Suprapubic skin (tissue), 4 donors: ENCODE measurements at regions not wholly inside any gene's neighbourhood (a gene's known extent, or its start where the extent isn't known, plus 50 kb on each side); places are given as distances from the start of the nearest gene placed in this dataset.

Experiments used
- DNase-seq, 2 donors: peaks; one replicate each; pipeline ENCODE4 v3.0.0-alpha.2; 2019; ENCODE audit warnings: low spot score in 2 of 2
- H3K27ac ChIP-seq: fragments of 200-600 bp; sonication (generic); one replicate; pipeline ENCODE4 v1.5.1; 2019
- H3K27me3 ChIP-seq: fragments of 200-600 bp; sonication (generic); one replicate; pipeline ENCODE4 v1.5.1; 2019
- H3K36me3 ChIP-seq: fragments of 200-600 bp; sonication (generic); one replicate; pipeline ENCODE4 v1.5.1; 2019
- H3K4me1 ChIP-seq: fragments of 200-600 bp; sonication (generic); one replicate; pipeline ENCODE4 v1.5.1; 2019
- H3K4me3 ChIP-seq: fragments of 200-600 bp; sonication (generic); one replicate; pipeline ENCODE4 v1.5.1; 2019; ENCODE audit warnings: mild to moderate bottlenecking
- H3K9me3 ChIP-seq: fragments of 200-600 bp; sonication (generic); one replicate; pipeline ENCODE4 v1.5.1; 2019
- EP300 ChIP-seq: sonication (generic); formaldehyde crosslinking; IDR thresholded peaks from one replicate; pipeline ENCODE4 v1.6.1; 2017; ENCODE audit warnings: antibody characterized with exemption
- POLR2A ChIP-seq, 2 donors: fragments of 450-650 bp; IDR thresholded peaks; one replicate each; pipeline ENCODE4 v1.6.1; 2017; ENCODE audit warnings: antibody characterized with exemption in 2 of 2, mild to moderate bottlenecking in 2 of 2, moderate library complexity in 2 of 2
- POLR2AphosphoS5 ChIP-seq, 3 donors: sonication (generic); formaldehyde crosslinking; IDR thresholded peaks; one replicate each; pipeline ENCODE4 v1.6.1; 2017; ENCODE audit warnings: antibody characterized with exemption in 3 of 3
- WGBS: methylation state at CpG from one replicate; pipeline ENCODE4 v1.1.5; 2018; 5-methylcytosine and 5-hydroxymethylcytosine counted together
- TF ChIP-seq, protein P1 (sequence below), 2 donors: fragments of 200-600 bp in 1 of 2; fragments of 450-650 bp in 1 of 2; sonication (generic) in 1 of 2; IDR thresholded peaks; one replicate each; pipeline ENCODE4 v1.5.1; 2016 to 2019; ENCODE audit warnings: antibody characterized with exemption in 2 of 2, mild to moderate bottlenecking in 1 of 2, moderate library complexity in 1 of 2

GRCh38 chr4:120528428-120528827, 394.1 kb downstream of the PRDM5 start:
- Histone ChIP-seq H3K27ac (no peak overlapping the region), H3K27me3 (no peaks in the 10 kb centered on the region), H3K36me3 (no peaks in the 10 kb centered on the region), H3K9me3 (no peaks in the 10 kb centered on the region), H3K4me3 (no peak overlapping the region), H3K4me1 (no peaks in the 10 kb centered on the region)
- DNase-seq, result no peak
- TF ChIP-seq POLR2AphosphoS5 (IDR thresholded peaks at IDR 0.05), result no peak
- no peak for TF ChIP-seq POLR2A (IDR thresholded peaks at IDR 0.05)
- TF ChIP-seq EP300, result no peak
- TF ChIP-seq, protein P1, sequence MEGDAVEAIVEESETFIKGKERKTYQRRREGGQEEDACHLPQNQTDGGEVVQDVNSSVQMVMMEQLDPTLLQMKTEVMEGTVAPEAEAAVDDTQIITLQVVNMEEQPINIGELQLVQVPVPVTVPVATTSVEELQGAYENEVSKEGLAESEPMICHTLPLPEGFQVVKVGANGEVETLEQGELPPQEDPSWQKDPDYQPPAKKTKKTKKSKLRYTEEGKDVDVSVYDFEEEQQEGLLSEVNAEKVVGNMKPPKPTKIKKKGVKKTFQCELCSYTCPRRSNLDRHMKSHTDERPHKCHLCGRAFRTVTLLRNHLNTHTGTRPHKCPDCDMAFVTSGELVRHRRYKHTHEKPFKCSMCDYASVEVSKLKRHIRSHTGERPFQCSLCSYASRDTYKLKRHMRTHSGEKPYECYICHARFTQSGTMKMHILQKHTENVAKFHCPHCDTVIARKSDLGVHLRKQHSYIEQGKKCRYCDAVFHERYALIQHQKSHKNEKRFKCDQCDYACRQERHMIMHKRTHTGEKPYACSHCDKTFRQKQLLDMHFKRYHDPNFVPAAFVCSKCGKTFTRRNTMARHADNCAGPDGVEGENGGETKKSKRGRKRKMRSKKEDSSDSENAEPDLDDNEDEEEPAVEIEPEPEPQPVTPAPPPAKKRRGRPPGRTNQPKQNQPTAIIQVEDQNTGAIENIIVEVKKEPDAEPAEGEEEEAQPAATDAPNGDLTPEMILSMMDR (IDR thresholded peaks at IDR 0.05), result no peak

- Histone ChIP-seq H3K4me1 (no peaks in the 10 kb centered on the region), H3K4me3 (no peak overlapping the region), H3K27ac (no peak overlapping the region), H3K27me3 (no peaks in the 10 kb centered on the region), H3K9me3 (no peaks in the 10 kb centered on the region), H3K36me3 (no peaks in the 10 kb centered on the region)
- TF ChIP-seq POLR2AphosphoS5 (IDR thresholded peaks at IDR 0.05), result no peak
- DNase-seq, result no peak
Measured at GRCh38 chr4:120526033-120526432, 396.5 kb downstream of the PRDM5 start.

- Histone ChIP-seq H3K36me3 (no peaks in the 10 kb centered on the region), H3K27me3 (no peaks in the 10 kb centered on the region), H3K9me3 (no peaks in the 10 kb centered on the region), H3K4me1 (no peaks in the 10 kb centered on the region), H3K27ac (no peak overlapping the region), H3K4me3 (no peak overlapping the region)
- WGBS, result 83% methylated on average over 4 of the region's 4 CpGs
- no peak for DNase-seq
- TF ChIP-seq POLR2A (IDR thresholded peaks at IDR 0.05), result no peak
- TF ChIP-seq POLR2AphosphoS5 (IDR thresholded peaks at IDR 0.05), result no peak
- no peak for TF ChIP-seq EP300
- TF ChIP-seq, protein P1 (IDR thresholded peaks at IDR 0.05), result no peak
Measured at GRCh38 chr4:120525106-120525505, 397.4 kb downstream of the PRDM5 start.

DNA sequence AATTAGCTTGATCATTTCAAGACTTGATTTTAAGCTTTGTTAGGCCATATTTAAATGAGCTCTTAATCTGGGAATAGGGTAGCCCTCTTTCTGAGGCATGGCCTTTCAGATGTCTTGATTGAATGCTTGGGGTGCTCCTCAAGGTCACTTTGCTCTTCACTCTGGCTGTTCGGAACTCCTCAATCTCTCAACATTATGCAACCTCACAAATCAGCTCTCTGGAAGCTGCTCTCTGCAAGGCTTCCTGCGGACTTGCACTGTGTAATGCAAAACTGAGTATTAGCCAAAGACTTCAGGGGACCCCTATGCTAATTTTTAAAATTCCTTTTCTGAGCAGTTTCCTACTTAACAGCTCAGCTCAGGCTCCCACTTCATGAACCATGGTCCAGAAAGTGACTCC, 398.3 kb downstream of the PRDM5 start:
- 86% methylated on average over 2 of the region's 2 CpGs for WGBS
- TF ChIP-seq, protein P1 (IDR thresholded peaks at IDR 0.05), result no peak
- TF ChIP-seq EP300 (no peak), POLR2A (IDR thresholded peaks at IDR 0.05) (no peak), POLR2AphosphoS5 (IDR thresholded peaks at IDR 0.05) (no peak)
- H3K4me1 ChIP-seq, result no peaks in the 10 kb centered on the region
- H3K27me3 ChIP-seq, result no peaks in the 10 kb centered on the region
- no peak for DNase-seq
- no peaks in the 10 kb centered on the region for H3K9me3 ChIP-seq
- H3K27ac ChIP-seq, result no peak overlapping the region
- H3K4me3 ChIP-seq, result no peak overlapping the region
- no peaks in the 10 kb centered on the region for H3K36me3 ChIP-seq

- Histone ChIP-seq H3K36me3 (no peaks in the 10 kb centered on the region), H3K4me3 (no peak overlapping the region), H3K9me3 (no peaks in the 10 kb centered on the region), H3K27me3 (no peaks in the 10 kb centered on the region), H3K27ac (no peak overlapping the region), H3K4me1 (no peaks in the 10 kb centered on the region)
- 62% methylated on average over 2 of the region's 2 CpGs for WGBS
- no peak for DNase-seq
- TF ChIP-seq POLR2AphosphoS5 (IDR thresholded peaks at IDR 0.05) (no peak), EP300 (no peak), POLR2A (IDR thresholded peaks at IDR 0.05) (no peak)
- TF ChIP-seq, protein P1 (IDR thresholded peaks at IDR 0.05), result no peak
Measured at GRCh38 chr4:120520761-120521160, 401.8 kb downstream of the PRDM5 start.

- H3K4me1 ChIP-seq, result no peaks in the 10 kb centered on the region
- no peak overlapping the region for H3K27ac ChIP-seq
- no peaks in the 10 kb centered on the region for H3K36me3 ChIP-seq
- 69% methylated on average over 3 of the region's 3 CpGs for WGBS
- H3K4me3 ChIP-seq, result no peak overlapping the region
- H3K27me3 ChIP-seq, result no peaks in the 10 kb centered on the region
- DNase-seq, result no peak
- H3K9me3 ChIP-seq, result no peaks in the 10 kb centered on the region
- TF ChIP-seq POLR2AphosphoS5 (IDR thresholded peaks at IDR 0.05) (no peak), EP300 (no peak), POLR2A (IDR thresholded peaks at IDR 0.05) (no peak)
- TF ChIP-seq, protein P1 (IDR thresholded peaks at IDR 0.05), result no peak
Measured at GRCh38 chr4:120517966-120518365, 404.6 kb downstream of the PRDM5 start.
